HG03060 (cell line): ENCODE measurements at regions not wholly inside any gene's neighbourhood (a gene's known extent, or its start where the extent isn't known, plus 50 kb on each side); places are given as distances from the start of the nearest gene placed in this dataset.
"Not testable (repeated sequence)": the region's sequence is repeated elsewhere in the genome, so short reads cannot be mapped to it uniquely, and the experiment has no call there.

Experiments used
- ATAC-seq: cut with Tn5 transposase; IDR thresholded peaks from one replicate; pipeline ENCODE4 v1.9.1; 2021; ENCODE audit warnings: low read depth, moderate number of reproducible peaks; ENCODE audit not compliant: unreplicated experiment

DNA sequence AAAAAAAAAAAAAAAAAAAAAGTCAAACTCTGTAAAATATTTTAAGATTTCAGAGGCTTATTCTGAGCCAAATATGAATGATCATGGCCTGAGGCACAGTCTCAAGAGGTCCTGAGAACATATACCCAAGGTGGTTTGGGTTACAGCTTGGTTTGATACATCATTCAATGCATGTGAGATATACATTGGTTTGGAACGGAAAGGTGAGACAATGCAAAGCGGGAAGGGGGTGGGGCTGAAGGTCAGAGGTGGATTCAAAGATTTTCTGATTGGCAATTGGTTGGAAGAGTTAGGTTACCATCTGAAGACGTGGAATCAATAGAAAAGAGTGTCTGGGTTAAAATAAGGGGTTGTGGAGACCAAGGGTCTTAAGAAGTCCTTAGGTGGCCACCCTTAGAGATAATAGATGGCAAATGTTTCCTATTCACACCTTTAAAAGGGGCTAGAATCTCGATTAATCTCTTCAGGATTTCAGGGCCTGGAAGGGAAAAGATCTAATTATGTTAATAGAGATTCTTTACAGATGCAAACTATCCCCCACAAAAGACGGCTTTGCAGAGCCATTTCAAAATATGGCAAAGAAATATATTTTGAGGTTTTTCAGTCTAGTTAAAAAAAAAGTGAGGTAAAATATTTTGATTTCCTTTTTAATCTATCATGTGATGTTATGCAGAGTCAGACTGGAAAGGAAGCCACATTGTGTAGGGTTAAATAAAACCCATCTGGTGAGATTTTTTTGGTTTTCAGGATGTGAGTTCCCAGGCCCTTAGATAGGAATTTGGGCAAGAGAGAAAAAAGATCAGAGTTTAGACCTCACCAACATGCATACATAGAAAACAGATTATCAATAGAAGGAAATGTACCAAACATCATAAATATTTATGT, 173.8 kb upstream of the CNOT2 start:
- no peak for ATAC-seq

- no peak for ATAC-seq
Observed at GRCh38 chr12:70070494-70071007, 172.7 kb upstream of the CNOT2 start.

DNA sequence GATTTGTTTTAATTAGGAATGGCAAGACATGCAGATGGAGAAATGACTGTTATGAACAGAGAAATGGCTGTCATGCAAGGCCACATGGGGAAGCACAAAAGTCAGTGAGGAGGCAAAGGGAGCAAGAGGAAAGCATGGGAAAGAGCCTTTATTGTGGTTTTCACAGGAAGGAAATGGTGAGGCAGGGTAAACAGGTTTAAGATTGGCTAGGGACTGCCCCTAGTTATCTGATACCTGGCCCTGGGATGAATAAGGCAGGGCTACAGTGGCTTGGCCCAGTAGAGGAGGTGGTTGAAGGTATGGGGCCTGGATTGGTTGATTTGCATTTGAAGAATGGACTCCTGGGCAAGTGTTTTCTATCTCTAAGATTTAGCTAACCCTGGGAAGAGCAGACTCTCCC, 168.7 kb upstream of the CNOT2 start:
- ATAC-seq: no peak

GRCh38 chr12:70077441-70077840, 165.8 kb upstream of the CNOT2 start:
- no peak for ATAC-seq

GRCh38 chr12:70078161-70078560, 165.1 kb upstream of the CNOT2 start:
- no peak for ATAC-seq

GRCh38 chr12:70080566-70080965, 162.7 kb upstream of the CNOT2 start:
- ATAC-seq: no peak

- no peak for ATAC-seq
Observed at GRCh38 chr12:70082997-70083676, 160.1 kb upstream of the CNOT2 start.

DNA sequence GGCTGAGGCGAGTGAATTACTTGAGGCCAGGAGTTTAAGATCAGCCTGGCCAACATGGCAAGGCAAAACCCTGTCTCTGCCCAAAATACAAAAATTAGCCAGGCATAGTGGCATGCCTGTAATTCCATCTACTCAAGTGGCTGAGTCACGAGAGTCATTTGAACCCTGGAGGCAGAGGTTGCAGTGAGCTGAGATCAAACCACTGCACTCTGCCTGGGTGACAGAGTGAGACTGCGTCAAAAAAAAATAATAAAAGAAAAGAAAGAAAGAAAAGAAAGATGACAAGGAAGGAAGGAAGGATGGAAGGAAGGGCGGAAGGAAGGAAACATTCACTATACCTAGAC, 159.6 kb upstream of the CNOT2 start:
- ATAC-seq: no peak

DNA sequence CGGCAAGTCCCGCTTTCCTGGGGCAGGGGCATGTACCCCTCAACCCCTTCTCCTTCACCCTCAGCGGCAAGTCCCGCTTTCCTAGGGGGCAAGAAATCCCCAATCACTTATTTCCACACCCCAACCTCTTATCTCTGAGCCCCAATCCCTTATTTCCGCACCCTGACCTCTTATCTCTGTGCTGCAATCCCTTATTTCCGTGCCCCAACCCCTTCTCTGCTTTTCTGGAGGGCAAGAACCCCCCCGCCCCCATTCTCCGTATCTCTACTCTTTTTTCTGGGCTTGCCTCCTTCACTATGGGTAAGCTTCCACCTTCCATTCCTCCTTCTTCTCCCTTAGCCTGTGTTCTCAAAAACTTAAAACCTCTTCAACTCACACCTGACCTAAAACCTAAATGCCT, 156.9 kb upstream of the CNOT2 start:
- ATAC-seq: not testable (repeated sequence)

DNA sequence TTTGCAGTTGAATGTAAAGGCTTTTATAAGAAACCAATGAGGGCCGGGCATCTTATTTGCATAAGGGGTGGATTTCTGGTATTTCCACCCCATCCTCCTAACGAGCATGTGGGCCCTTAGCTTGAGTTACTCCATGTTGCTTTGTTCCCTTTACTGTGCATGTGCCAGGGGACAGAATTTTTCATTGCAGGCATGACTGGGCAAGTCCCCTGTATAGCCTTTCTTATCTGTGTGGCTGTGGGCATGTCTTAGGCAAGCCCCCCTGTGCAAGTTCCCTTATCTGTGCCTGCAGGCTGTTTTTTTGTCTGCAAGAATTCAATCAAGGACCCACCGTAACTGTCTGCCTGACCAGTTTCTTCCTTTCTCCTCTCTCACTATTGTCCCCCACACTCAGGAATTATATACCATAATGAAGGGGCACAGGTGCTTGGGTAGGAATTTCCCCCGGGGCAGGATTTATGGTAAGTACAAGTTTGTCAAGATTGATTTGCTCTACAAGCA, 152.2 kb upstream of the CNOT2 start:
- ATAC-seq: no peak

DNA sequence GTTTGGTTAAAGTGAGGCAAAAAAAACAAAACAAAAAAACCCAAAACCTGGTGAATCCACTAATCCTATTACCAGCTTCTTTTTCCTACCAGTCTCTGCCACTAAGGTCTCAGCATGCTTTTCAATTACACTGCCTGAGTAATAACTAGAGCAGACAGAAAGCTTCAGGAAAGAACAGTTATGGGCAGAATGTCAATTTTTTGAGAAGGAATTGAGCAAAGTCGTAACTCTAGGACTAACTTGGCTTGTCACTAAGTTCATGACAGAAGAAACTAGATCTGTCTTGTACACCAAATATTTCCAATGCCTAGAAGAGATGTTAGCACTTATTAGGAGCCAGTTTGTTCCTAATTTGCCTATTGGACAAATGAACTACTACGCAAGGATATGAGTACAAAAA, 148.8 kb upstream of the CNOT2 start:
- no peak for ATAC-seq

- no peak for ATAC-seq
Observed at GRCh38 chr12:70096759-70097410, 146.3 kb upstream of the CNOT2 start.

- ATAC-seq: no peak
Observed at GRCh38 chr12:70101064-70101463, 142.2 kb upstream of the CNOT2 start.

DNA sequence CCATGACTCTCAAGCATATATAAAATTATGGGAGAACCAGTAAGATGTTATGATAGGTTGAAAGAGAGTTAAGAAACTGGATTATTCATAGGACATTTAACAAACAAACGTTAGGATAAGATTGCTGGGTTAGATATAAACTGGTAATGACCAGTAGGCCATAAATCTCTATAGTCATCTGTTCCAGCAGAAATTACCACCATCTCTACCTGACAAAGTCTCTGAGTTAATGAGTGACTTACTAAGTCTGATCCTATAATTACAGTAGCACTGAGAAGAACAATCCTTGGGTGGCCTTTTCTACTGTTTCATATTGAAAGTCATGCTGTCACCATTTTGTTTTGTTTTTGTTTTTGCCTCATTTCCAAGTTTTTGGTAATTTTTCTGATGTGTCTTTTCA, 136.9 kb upstream of the CNOT2 start:
- no peak for ATAC-seq

DNA sequence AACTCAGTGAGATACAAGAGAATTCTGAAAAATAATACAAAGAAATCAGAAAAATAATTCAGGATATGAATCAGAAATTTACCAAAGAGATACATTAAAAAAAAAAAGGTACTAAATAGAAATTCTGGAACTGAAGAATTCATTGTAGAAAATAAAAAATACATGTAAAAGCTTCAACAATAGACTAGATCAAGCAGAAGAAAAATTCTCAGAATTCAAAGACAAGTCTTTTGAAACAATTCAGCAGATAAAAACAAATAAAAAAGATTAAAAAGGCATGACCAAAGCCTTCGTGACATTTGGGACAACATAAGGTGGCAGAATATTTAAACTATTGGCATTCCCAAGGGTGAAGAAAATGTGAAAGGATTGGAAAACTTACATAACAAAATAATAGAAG, 133.1 kb upstream of the CNOT2 start:
- ATAC-seq: no peak

GRCh38 chr12:70117670-70118069, 125.6 kb upstream of the CNOT2 start:
- ATAC-seq: no peak

GRCh38 chr12:70120970-70121369, 122.3 kb upstream of the CNOT2 start:
- ATAC-seq: no peak

DNA sequence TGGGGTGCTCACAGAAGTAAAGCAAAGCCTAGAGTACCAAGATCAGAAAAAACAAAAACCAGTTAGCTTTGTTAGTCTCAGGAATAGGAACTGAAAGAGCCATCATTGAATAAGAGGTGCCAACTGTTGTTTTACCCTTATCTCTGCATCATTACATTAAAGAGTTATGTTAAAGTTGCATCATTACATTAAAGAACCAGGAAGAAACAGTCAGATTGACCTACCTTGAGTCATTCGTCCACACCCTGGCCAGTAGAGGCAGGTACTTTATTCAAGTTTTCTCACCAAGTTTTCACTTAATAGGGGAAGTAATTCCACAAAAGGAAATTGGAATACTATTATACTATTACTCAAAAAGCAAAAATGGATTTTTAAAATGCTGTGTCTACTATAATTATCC, 121.7 kb upstream of the CNOT2 start:
- ATAC-seq: no peak

GRCh38 chr12:70122804-70123203, 120.4 kb upstream of the CNOT2 start:
- ATAC-seq: no peak

- ATAC-seq: no peak
Observed at GRCh38 chr12:70149013-70149412, 94.2 kb upstream of the CNOT2 start.

GRCh38 chr12:70149665-70150064, 93.6 kb upstream of the CNOT2 start:
- no peak for ATAC-seq
